Liver (tissue), 8 donors: ENCODE measurements at regions not wholly inside any gene's neighbourhood (a gene's known extent, or its start where the extent isn't known, plus 50 kb on each side); places are given as distances from the start of the nearest gene placed in this dataset.

Experiments used
- DNase-seq: peaks from one replicate; pipeline ENCODE4 v3.0.0-alpha.2; 2017; ENCODE audit warnings: low spot score
- H3K27ac ChIP-seq, 2 donors: one replicate each; pipeline ENCODE4 v1.7.0; 2013; ENCODE audit warnings: inconsistent platforms in 2 of 2, low read length in 2 of 2, control low read depth in 1 of 2, low read depth in 1 of 2, mild to moderate bottlenecking in 1 of 2
- H3K27me3 ChIP-seq, 4 donors: one replicate each; pipeline versions ENCODE4 v1.6.1 to v1.7.0; 2013; ENCODE audit warnings: low read length in 3 of 4, inconsistent platforms in 1 of 4, mild to moderate bottlenecking in 1 of 4, moderate library complexity in 1 of 4; ENCODE audit not compliant: control insufficient read depth in 4 of 4, insufficient read depth in 4 of 4
- H3K36me3 ChIP-seq, 4 donors: one replicate each; pipeline versions ENCODE4 v1.6.1 to v1.7.0; 2013; ENCODE audit warnings: low read length in 3 of 4, mild to moderate bottlenecking in 3 of 4, low read depth in 1 of 4, moderate library complexity in 1 of 4; ENCODE audit not compliant: control insufficient read depth in 4 of 4, insufficient read depth in 3 of 4
- H3K4me1 ChIP-seq, 4 donors: one replicate each; pipeline versions ENCODE4 v1.6.1 to v1.7.0; 2013; ENCODE audit warnings: low read length in 3 of 4, mild to moderate bottlenecking in 3 of 4, moderate library complexity in 1 of 4; ENCODE audit not compliant: control insufficient read depth in 4 of 4, insufficient read depth in 4 of 4
- H3K4me3 ChIP-seq, 3 donors: one replicate each; pipeline versions ENCODE4 v1.6.1 to v1.7.0; 2013; ENCODE audit warnings: low read length in 3 of 3, control low read depth in 1 of 3, low read depth in 1 of 3, mild to moderate bottlenecking in 1 of 3
- H3K9ac ChIP-seq, 2 donors: one replicate each; pipeline ENCODE4 v1.7.0; 2013; ENCODE audit warnings: low read length in 2 of 2, mild to moderate bottlenecking in 2 of 2, moderate library complexity in 2 of 2, control low read depth in 1 of 2, low read depth in 1 of 2
- H3K9me3 ChIP-seq, 4 donors: one replicate each; pipeline versions ENCODE4 v1.6.1 to v1.7.0; 2013; ENCODE audit warnings: low read length in 3 of 4; ENCODE audit not compliant: control insufficient read depth in 4 of 4
- JUND ChIP-seq, 2 donors: IDR thresholded peaks; 2 replicates each; pipeline ENCODE4 v1.6.1; 2016; ENCODE audit warnings: antibody characterized with exemption in 2 of 2
- NR2F2 ChIP-seq: IDR thresholded peaks from 2 replicates; pipeline ENCODE4 v1.6.1; 2016; ENCODE audit warnings: antibody characterized with exemption
- RXRA ChIP-seq, 2 donors: IDR thresholded peaks; 2 replicates each; pipeline ENCODE4 v1.6.1; 2017 to 2018; ENCODE audit warnings: antibody characterized with exemption in 2 of 2, mild to moderate bottlenecking in 1 of 2
- SP1 ChIP-seq: IDR thresholded peaks from 2 replicates; pipeline ENCODE4 v1.6.1; 2018; ENCODE audit warnings: antibody characterized with exemption, mild to moderate bottlenecking
- TAF1 ChIP-seq: conservative IDR thresholded peaks from 2 replicates; pipeline ENCODE4 v1.6.1; 2016; ENCODE audit warnings: antibody characterized with exemption, mild to moderate bottlenecking
- YY1 ChIP-seq: IDR thresholded peaks from 2 replicates; pipeline ENCODE4 v1.6.1; 2016; ENCODE audit warnings: antibody characterized with exemption, mild to moderate bottlenecking
- WGBS: extraction: QIAGEN DNeasy Blood & Tissue Kit; methylation state at CpG from one replicate; pipeline ENCODE4 v1.1.7; 2013; 5-methylcytosine and 5-hydroxymethylcytosine counted together
- TF ChIP-seq, protein P1 (sequence below): IDR thresholded peaks from 2 replicates; pipeline ENCODE4 v1.6.1; 2016; ENCODE audit warnings: antibody characterized with exemption
- TF ChIP-seq, protein P2 (sequence below): IDR thresholded peaks from 2 replicates; pipeline ENCODE4 v1.6.1; 2016; ENCODE audit warnings: antibody characterized with exemption, mild to moderate bottlenecking
- TF ChIP-seq, protein P3 (sequence below): fragments of 150-350 bp; IDR thresholded peaks from 2 replicates; pipeline ENCODE4 v1.5.1; 2017; ENCODE audit warnings: improper control_type of control experiment, low read depth, low read length; ENCODE audit not compliant: missing input control
- TF ChIP-seq, protein P4 (sequence below): IDR thresholded peaks from 2 replicates; pipeline ENCODE4 v1.6.1; 2016; ENCODE audit warnings: antibody characterized with exemption
- TF ChIP-seq, protein P5 (sequence below): IDR thresholded peaks from 2 replicates; pipeline ENCODE4 v1.6.1; 2016; ENCODE audit warnings: antibody characterized with exemption
- donor health status: healthy.
- donor health status: healthy.
- donor health status: healthy.
- donor health status: healthy.
- donor health status: healthy.

GRCh38 chr10:44468525-44468924 is 83.6 kb upstream of the CXCL12 start:
- 88% methylated on average over 11 of the region's 11 CpGs for WGBS
- H3K27ac ChIP-seq: no peak overlapping the region
- H3K9ac ChIP-seq: no peak overlapping the region
- TF ChIP-seq YY1 (no peak), NR2F2 (no peak), SP1 (no peak), JUND (IDR thresholded peaks at IDR 0.05) (no peak)
- TF ChIP-seq, protein P1, sequence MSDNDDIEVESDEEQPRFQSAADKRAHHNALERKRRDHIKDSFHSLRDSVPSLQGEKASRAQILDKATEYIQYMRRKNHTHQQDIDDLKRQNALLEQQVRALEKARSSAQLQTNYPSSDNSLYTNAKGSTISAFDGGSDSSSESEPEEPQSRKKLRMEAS: no peak
- peaks cover 0 to 4% (median 0%) of the 10 kb centered on the region in 4 donors for H3K27me3 ChIP-seq
- no peaks in the 10 kb centered on the region for H3K4me1 ChIP-seq
- DNase-seq: no peak
- no peaks in the 10 kb centered on the region for H3K9me3 ChIP-seq
- H3K36me3 ChIP-seq: no peaks in the 10 kb centered on the region
- H3K4me3 ChIP-seq: no peak overlapping the region

DNA sequence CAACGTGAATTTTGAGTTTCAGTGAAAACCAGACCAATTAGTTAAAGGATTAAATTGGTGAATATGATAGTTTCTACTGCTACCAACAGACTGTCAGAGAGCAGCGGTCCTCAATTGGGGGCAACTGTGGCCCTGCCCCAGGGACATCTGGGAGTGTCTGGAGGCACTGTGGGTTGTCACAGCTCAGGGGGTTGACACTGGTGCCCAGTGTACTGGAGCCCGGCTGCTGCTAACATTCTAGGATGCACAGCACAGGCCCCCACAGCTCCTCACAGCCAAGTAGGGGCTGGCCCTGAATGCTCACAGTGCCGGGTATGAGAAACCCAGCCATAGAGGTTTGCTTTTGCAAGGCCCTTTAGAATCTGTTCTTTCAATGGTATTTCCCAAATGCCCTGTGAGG is 84.1 kb upstream of the CXCL12 start:
- no peaks in the 10 kb centered on the region for H3K9me3 ChIP-seq
- H3K4me3 ChIP-seq: no peak overlapping the region
- no peaks in the 10 kb centered on the region for H3K4me1 ChIP-seq
- no peak overlapping the region for H3K9ac ChIP-seq
- 72% methylated on average over 4 of the region's 4 CpGs for WGBS
- DNase-seq: no peak
- TF ChIP-seq, protein P2, sequence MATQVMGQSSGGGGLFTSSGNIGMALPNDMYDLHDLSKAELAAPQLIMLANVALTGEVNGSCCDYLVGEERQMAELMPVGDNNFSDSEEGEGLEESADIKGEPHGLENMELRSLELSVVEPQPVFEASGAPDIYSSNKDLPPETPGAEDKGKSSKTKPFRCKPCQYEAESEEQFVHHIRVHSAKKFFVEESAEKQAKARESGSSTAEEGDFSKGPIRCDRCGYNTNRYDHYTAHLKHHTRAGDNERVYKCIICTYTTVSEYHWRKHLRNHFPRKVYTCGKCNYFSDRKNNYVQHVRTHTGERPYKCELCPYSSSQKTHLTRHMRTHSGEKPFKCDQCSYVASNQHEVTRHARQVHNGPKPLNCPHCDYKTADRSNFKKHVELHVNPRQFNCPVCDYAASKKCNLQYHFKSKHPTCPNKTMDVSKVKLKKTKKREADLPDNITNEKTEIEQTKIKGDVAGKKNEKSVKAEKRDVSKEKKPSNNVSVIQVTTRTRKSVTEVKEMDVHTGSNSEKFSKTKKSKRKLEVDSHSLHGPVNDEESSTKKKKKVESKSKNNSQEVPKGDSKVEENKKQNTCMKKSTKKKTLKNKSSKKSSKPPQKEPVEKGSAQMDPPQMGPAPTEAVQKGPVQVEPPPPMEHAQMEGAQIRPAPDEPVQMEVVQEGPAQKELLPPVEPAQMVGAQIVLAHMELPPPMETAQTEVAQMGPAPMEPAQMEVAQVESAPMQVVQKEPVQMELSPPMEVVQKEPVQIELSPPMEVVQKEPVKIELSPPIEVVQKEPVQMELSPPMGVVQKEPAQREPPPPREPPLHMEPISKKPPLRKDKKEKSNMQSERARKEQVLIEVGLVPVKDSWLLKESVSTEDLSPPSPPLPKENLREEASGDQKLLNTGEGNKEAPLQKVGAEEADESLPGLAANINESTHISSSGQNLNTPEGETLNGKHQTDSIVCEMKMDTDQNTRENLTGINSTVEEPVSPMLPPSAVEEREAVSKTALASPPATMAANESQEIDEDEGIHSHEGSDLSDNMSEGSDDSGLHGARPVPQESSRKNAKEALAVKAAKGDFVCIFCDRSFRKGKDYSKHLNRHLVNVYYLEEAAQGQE: no peak
- TF ChIP-seq RXRA (IDR thresholded peaks at IDR 0.05): no peak
- TF ChIP-seq, protein P1: no peak
- TF ChIP-seq, protein P3, sequence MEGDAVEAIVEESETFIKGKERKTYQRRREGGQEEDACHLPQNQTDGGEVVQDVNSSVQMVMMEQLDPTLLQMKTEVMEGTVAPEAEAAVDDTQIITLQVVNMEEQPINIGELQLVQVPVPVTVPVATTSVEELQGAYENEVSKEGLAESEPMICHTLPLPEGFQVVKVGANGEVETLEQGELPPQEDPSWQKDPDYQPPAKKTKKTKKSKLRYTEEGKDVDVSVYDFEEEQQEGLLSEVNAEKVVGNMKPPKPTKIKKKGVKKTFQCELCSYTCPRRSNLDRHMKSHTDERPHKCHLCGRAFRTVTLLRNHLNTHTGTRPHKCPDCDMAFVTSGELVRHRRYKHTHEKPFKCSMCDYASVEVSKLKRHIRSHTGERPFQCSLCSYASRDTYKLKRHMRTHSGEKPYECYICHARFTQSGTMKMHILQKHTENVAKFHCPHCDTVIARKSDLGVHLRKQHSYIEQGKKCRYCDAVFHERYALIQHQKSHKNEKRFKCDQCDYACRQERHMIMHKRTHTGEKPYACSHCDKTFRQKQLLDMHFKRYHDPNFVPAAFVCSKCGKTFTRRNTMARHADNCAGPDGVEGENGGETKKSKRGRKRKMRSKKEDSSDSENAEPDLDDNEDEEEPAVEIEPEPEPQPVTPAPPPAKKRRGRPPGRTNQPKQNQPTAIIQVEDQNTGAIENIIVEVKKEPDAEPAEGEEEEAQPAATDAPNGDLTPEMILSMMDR: no peak
- TF ChIP-seq, protein P4, sequence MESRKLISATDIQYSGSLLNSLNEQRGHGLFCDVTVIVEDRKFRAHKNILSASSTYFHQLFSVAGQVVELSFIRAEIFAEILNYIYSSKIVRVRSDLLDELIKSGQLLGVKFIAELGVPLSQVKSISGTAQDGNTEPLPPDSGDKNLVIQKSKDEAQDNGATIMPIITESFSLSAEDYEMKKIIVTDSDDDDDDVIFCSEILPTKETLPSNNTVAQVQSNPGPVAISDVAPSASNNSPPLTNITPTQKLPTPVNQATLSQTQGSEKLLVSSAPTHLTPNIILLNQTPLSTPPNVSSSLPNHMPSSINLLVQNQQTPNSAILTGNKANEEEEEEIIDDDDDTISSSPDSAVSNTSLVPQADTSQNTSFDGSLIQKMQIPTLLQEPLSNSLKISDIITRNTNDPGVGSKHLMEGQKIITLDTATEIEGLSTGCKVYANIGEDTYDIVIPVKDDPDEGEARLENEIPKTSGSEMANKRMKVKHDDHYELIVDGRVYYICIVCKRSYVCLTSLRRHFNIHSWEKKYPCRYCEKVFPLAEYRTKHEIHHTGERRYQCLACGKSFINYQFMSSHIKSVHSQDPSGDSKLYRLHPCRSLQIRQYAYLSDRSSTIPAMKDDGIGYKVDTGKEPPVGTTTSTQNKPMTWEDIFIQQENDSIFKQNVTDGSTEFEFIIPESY: no peak
- TF ChIP-seq NR2F2: no peak
- TF ChIP-seq, protein P5, sequence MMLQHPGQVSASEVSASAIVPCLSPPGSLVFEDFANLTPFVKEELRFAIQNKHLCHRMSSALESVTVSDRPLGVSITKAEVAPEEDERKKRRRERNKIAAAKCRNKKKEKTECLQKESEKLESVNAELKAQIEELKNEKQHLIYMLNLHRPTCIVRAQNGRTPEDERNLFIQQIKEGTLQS: no peak
- TF ChIP-seq YY1: no peak
- no peak for TF ChIP-seq TAF1
- H3K27me3 ChIP-seq: peaks cover 0 to 2% (median 0%) of the 10 kb centered on the region in 4 donors
- H3K36me3 ChIP-seq: no peaks in the 10 kb centered on the region
- no peak overlapping the region for H3K27ac ChIP-seq
